Inferior parietal cortex (tissue), 1 donor: ENCODE measurements at regions not wholly inside any gene's neighbourhood (a gene's known extent, or its start where the extent isn't known, plus 50 kb on each side); places are given as distances from the start of the nearest gene placed in this dataset.
"Not testable (repeated sequence)": the region's sequence is repeated elsewhere in the genome, so short reads cannot be mapped to it uniquely, and the experiment has no call there.

ENCODE experiments used
- DNase-seq: peaks from one replicate; pipeline ENCODE4 v3.0.0-alpha.2; 2016; ENCODE audit errors: extremely low spot score

- not testable (repeated sequence) for DNase-seq
Observed at GRCh38 chr4:158407961-158408360, 113.7 kb upstream of the RXFP1 start.

- DNase-seq: peak; percentile 31
Observed at GRCh38 chr4:158410272-158410671, 111.4 kb upstream of the RXFP1 start.

DNA sequence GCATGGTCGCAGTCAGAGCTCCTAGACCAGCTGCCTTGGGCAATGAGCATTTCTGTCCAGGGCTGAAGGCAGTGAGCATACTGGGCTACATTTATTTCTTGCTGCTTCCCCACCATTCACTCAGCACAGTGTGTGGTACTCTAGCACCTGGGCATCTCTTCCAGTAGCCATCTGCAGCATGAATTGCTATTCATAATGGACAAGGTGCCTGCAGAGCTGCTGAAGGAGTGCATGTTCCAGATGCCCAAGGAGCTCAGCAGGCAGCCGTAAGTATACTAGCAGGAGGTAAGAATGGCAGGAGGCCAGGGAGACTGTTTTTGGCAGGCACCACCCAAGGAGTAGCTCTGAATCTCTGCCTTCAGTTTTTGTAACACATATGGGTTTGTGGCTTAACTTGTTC lies 110.4 kb upstream of the RXFP1 start:
- peak; percentile 38 for DNase-seq

GRCh38 chr4:158418679-158419078 lies 103.0 kb upstream of the RXFP1 start:
- DNase-seq: not testable (repeated sequence)

GRCh38 chr4:158420782-158421181 lies 100.9 kb upstream of the RXFP1 start:
- no peak for DNase-seq

- DNase-seq: peak; percentile 10
Observed at GRCh38 chr4:158422546-158422945, 99.1 kb upstream of the RXFP1 start.

DNA sequence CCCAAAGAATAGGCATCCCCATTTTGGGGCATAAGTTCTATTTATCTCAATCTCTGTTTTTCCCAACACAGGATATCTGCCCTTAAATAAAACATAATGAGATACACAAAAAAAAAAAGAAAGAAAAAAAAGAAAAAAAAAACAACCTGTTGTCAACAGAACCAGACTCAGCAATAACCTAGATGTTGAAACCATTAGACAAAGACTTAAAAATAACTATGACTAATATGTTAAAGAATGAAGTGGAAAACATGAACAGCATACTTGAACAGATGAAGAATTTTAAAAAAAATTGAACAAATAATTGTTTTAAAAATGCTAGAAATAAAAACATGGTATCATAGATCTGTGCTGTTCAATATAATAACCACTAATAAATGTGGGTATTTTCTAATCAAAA lies 93.4 kb upstream of the RXFP1 start:
- no peak for DNase-seq

DNA sequence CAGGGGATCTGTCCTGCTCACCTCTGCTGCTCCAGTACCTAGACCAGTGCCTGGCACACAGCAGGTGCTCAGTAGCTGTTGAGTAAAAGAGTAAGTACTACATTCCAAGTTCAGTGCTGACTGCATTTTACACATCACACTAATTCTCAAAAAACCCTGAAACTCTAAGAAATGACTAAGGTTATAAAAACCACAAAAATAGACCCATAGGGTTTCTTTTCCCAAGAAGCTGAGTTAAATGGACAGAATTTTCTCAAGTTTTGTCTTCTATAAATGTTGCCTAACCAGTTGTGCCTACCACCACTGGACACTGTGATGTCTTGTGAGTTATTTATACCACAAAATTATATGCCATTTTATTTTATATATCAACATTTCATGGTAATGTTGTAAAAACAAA lies 78.9 kb upstream of the RXFP1 start:
- DNase-seq: no peak

- DNase-seq: no peak
Observed at GRCh38 chr4:158443731-158444130, 78.0 kb upstream of the RXFP1 start.

DNA sequence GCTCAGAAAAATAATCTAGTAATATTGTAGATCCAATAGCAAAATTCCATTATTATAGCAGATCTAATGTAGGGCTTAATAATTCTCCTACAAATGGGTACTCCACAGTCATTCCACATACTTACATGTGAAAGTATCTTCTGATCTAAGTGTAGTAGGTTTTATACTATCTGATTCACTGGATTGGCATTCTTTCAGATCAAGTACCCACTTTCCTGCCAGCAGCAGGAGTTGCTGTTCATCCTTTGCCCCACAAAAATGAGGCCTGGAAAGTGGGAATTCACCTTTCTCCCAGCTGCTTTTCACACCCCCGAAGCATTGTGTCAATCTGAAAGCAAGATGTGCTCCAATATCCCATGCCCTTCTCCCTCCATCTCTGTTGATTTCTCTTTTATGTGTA lies 77.1 kb upstream of the RXFP1 start:
- no peak for DNase-seq

GRCh38 chr4:158446106-158446505 lies 75.6 kb upstream of the RXFP1 start:
- DNase-seq: no peak

DNA sequence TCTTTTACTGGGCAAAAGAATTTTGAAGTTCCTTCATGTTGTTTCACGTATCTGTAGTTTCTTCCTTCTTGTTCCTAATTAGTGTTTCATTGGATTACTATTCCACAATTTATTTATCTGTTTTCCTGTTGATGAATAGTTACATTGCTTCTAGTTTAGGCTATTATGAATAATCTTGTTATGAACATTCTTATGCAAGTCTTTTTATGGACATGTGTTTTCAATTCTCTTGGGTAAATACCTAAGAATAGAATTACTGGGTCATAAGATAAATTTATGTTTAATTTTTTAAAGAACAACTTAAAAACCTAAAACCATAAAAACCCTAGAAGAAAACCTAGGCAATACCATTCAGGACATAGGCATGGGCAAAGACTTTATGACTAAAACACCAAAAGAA lies 70.9 kb upstream of the RXFP1 start:
- DNase-seq: no peak

GRCh38 chr4:158452116-158452515 lies 69.6 kb upstream of the RXFP1 start:
- DNase-seq: not testable (repeated sequence)

GRCh38 chr4:158458271-158458895 lies 63.3 kb upstream of the RXFP1 start:
- no peak for DNase-seq

DNA sequence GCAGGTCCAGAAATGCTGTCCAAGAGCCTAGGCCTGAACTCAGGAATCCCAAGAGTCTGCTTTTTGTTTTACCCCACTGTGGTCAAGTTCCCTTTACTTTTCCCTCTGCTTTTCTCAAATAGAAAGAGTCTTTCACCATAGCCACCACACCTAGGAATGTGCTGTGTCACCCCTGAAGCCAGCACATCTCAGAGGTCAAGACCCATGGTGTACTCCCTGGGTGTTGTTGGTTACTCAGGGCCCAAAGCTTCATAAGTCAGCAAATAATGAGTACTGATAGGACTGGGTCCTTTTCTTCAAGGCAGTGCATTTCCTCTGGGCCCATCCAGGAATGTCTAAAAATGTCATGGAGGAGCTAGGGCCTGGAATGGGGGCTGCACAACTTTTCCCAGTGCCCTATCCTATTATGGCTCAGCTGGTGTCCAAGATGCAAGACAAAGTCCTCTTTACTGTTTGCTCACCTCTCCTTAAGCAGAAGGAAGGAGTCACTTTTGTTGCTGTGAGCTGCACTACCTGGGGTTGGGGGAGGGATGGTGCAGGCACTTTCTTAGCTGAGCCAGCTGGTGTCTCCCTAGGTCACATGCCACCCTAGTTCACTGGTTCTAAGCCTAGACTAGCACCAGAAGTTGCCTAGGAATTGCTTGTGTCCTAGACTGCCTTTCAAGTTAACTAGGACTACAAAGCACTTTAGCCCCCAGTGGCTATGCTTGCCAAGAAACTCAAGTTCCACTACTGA lies 62.4 kb upstream of the RXFP1 start:
- no peak for DNase-seq

DNA sequence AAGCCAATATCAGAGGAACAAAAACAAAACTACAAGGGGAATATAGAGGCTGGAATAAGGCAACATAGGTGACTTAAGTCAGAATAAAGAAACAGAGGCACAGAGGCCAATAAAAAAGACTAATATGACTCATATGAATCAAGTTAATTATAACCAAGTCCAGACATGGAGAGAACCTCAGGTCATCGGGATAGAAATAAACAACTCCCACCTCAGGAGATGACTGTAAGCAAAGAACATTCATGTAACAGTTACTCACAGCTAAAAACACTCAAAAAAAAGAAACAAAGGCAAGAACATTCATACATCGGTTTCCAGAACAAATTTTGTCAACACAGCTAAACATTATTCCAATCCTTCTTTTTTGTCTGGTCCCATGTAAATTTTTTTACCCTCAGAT lies 60.3 kb upstream of the RXFP1 start:
- no peak for DNase-seq

DNA sequence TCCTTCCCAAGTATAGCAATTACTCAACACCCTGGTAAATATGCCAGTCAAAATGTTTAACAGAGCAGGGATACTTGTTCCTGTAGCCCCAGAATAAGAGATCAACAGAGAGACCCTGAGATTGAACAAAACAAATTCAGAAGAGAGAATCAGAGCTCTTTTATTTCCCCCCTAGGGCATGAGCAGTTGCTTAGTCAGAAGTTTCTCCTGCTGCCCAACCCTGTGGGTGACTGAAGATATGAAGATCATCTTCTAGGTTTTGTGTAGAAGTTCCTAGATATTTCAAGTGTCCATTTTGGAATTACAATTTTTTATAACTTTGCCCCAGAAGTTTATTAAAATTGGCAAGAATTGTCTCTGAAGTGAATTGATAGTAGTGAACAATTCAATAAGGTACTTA lies 59.1 kb upstream of the RXFP1 start:
- no peak for DNase-seq
